ENCODE measurements at regions not wholly inside any gene's neighbourhood (a gene's known extent, or its start where the extent isn't known, plus 50 kb on each side); places are given as distances from the start of the nearest gene placed in this dataset.

DNA sequence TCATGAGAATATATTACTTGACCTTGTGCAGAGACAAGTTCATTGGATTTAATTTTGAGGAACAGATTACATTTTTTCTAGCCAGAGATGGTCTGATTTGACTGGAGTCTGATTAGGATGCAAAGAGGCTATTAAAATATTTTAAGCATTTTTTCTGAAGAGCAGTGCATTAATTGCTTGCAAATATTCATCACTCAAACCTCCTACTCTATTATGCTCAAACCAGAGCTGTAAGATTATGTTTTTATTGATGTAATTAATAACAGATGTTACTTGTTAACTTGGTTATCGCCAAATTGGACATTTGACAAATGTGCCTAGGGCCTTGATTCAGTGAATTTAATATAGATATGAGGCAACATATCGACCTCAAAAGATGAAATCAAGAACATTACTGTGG is 160.9 kb upstream of the SLC13A1 start:
- Histone ChIP-seq H2BK20ac (ENCODE audit: low read depth, low read length) (no peak overlapping the region), H2AK5ac (ENCODE audit: low read depth, low read length) (no peak overlapping the region), H3K14ac (replicated peaks; ENCODE audit: low read depth, low read length) (no peak overlapping the region), H3K79me1 (ENCODE audit: low read depth in 1 of 2, low read length in 2 of 2) (no peaks in the 10 kb centered on the region), H3K9ac (ENCODE audit: low read depth, low read length) (no peak overlapping the region), H3K56ac (ENCODE audit: extremely low read depth, insufficient read depth, low read length) (no peak overlapping the region), H3K27ac (ENCODE audit: insufficient read depth, low read length) (no peak overlapping the region), H3K27me3 (ENCODE audit: control insufficient read depth, insufficient read depth, low read length) (no peaks in the 10 kb centered on the region), H3K9me1 (ENCODE audit: insufficient read depth, low read length) (no peaks in the 10 kb centered on the region), H2AFZ (replicated peaks; ENCODE audit: low read length, poor library complexity) (no peak overlapping the region), H3K4ac (ENCODE audit: low read depth, low read length) (no peak overlapping the region), H3K9me3 (ENCODE audit: control insufficient read depth, insufficient read depth, low read length) (peaks cover 2% of the 10 kb centered on the region; the same call in 1 of the 2 replicates), H4K20me1 (ENCODE audit: insufficient read depth, low read length) (no peaks in the 10 kb centered on the region), H3K18ac (ENCODE audit: low read depth, low read length) (no peak overlapping the region), H3K4me1 (ENCODE audit: control insufficient read depth, insufficient read depth, low read length) (no peaks in the 10 kb centered on the region), H2BK15ac (ENCODE audit: low read depth, low read length) (no peak overlapping the region), H3K23ac (ENCODE audit: low read depth, low read length) (no peak overlapping the region), H2BK5ac (ENCODE audit: low read depth, low read length, poor library complexity, severe bottlenecking) (no peak overlapping the region), H2BK120ac (ENCODE audit: low read depth, low read length) (no peak overlapping the region), H3K4me3 (ENCODE audit: insufficient read depth, low read depth, low read length) (no peak overlapping the region), H4K8ac (ENCODE audit: low read depth in 2 of 2, low read length in 2 of 2) (no peak overlapping the region), H4K5ac (ENCODE audit: low read depth, low read length) (no peak overlapping the region), H2AK9ac (replicated peaks; ENCODE audit: low read depth, low read length, poor library complexity) (no peak overlapping the region), H3K4me2 (ENCODE audit: low read depth, low read length) (no peak overlapping the region), H3K36me3 (ENCODE audit: control insufficient read depth, insufficient read depth, low read length) (no peaks in the 10 kb centered on the region), H4K91ac (ENCODE audit: insufficient read depth, low read depth, low read length) (no peak overlapping the region)
- no peak for ATAC-seq (ENCODE audit: low read depth)
- in situ Hi-C loops (cut with MboI; ENCODE audit: low sequenced_read_pairs): no loop called here
- no peak for DNase-seq
- BruUV-seq (replicated peaks): no TSS peak
- POLR2A ChIA-PET (ENCODE audit: unreplicated experiment): no interaction called here
- dilution Hi-C loops (cut with HindIII; ENCODE audit: low sequenced_read_pairs, unreplicated experiment): no loop called here
- CTCF ChIA-PET: no interaction called here
- intact Hi-C loops (cut with micrococcal nuclease): no loop called here
- TF ChIP-seq SMC3 (IDR thresholded peaks at IDR 0.05; ENCODE audit: low read depth, low read length) (no peak), USF2 (IDR thresholded peaks at IDR 0.05; ENCODE audit: low read depth, low read length) (no peak), POLR2A (IDR thresholded peaks at IDR 0.05; ENCODE audit: low read depth, low read length) (no peak), MAFK (IDR thresholded peaks at IDR 0.05; ENCODE audit: low read depth, low read length) (no peak), MXI1 (IDR thresholded peaks at IDR 0.05; ENCODE audit: borderline replicate concordance, low read depth, low read length) (no peak), BHLHE40 (IDR thresholded peaks at IDR 0.05; ENCODE audit: low read depth, low read length) (no peak), RFX5 (IDR thresholded peaks at IDR 0.05; ENCODE audit: low read depth, low read length) (no peak), FOS (IDR thresholded peaks at IDR 0.05; ENCODE audit: low read depth, low read length) (no peak), NFE2L2 (IDR thresholded peaks at IDR 0.05; ENCODE audit: low read depth, low read length) (no peak), MAZ (IDR thresholded peaks at IDR 0.05; ENCODE audit: borderline replicate concordance, low read depth, low read length) (no peak), RCOR1 (IDR thresholded peaks at IDR 0.05; ENCODE audit: insufficient replicate concordance, low read length) (no peak), RAD21 (IDR thresholded peaks at IDR 0.05; ENCODE audit: low read length) (no peak), CHD1 (IDR thresholded peaks at IDR 0.05; ENCODE audit: low read depth, low read length) (no peak), ELK1 (IDR thresholded peaks at IDR 0.05; ENCODE audit: borderline replicate concordance, low read depth, low read length) (no peak), CEBPB (IDR thresholded peaks at IDR 0.05; ENCODE audit: low read depth, low read length) (no peak)
- TF ChIP-seq, protein P1, sequence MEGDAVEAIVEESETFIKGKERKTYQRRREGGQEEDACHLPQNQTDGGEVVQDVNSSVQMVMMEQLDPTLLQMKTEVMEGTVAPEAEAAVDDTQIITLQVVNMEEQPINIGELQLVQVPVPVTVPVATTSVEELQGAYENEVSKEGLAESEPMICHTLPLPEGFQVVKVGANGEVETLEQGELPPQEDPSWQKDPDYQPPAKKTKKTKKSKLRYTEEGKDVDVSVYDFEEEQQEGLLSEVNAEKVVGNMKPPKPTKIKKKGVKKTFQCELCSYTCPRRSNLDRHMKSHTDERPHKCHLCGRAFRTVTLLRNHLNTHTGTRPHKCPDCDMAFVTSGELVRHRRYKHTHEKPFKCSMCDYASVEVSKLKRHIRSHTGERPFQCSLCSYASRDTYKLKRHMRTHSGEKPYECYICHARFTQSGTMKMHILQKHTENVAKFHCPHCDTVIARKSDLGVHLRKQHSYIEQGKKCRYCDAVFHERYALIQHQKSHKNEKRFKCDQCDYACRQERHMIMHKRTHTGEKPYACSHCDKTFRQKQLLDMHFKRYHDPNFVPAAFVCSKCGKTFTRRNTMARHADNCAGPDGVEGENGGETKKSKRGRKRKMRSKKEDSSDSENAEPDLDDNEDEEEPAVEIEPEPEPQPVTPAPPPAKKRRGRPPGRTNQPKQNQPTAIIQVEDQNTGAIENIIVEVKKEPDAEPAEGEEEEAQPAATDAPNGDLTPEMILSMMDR (conservative IDR thresholded peaks at IDR 0.05; ENCODE audit: low read depth, low read length): no peak
- no CpG with 5 or more reads among the region's 2 CpGs for WGBS, 2 experiments (ENCODE audit: extremely low coverage in 2 of 2, insufficient read length in 1 of 2)
